Heart right ventricle (tissue), 16 donors: ENCODE measurements at regions not wholly inside any gene's neighbourhood (a gene's known extent, or its start where the extent isn't known, plus 50 kb on each side); places are given as distances from the start of the nearest gene placed in this dataset.

Experiments used
- ATAC-seq, 8 donors: fragments of 200-7000 bp; cut with Tn5 transposase; one replicate each; pipeline ENCODE4 v1.9.1; 2020; ENCODE audit warnings: mild to moderate bottlenecking in 8 of 8, moderate library complexity in 8 of 8, moderate number of reproducible peaks in 1 of 8
- DNase-seq, 2 donors: peaks; one replicate each; pipeline ENCODE4 v3.0.0-alpha.2; 2020
- H3K27ac ChIP-seq, 10 donors: fragments of 200-600 bp; sonication (generic) in 2 of 10; one replicate each; pipeline versions ENCODE4 v1.5.0 to v1.8.0; 2020 to 2022; ENCODE audit warnings: mild to moderate bottlenecking in 3 of 10
- H3K27me3 ChIP-seq, 7 donors: fragments of 200-600 bp; one replicate each; pipeline ENCODE4 v1.8.0; 2021 to 2022; ENCODE audit warnings: mild to moderate bottlenecking in 2 of 7
- H3K36me3 ChIP-seq, 9 donors: fragments of 200-600 bp; sonication (generic) in 1 of 9; one replicate each; pipeline versions ENCODE4 v1.5.0 to v1.8.0; 2020 to 2022; ENCODE audit warnings: mild to moderate bottlenecking in 2 of 9
- H3K4me1 ChIP-seq, 9 donors: fragments of 200-600 bp; sonication (generic) in 1 of 9; one replicate each; pipeline versions ENCODE4 v1.5.0 to v1.8.0; 2020 to 2022; ENCODE audit warnings: mild to moderate bottlenecking in 4 of 9
- H3K4me3 ChIP-seq, 10 donors: fragments of 200-600 bp; sonication (generic) in 2 of 10; one replicate each; pipeline versions ENCODE4 v1.5.0 to v1.8.0; 2020 to 2022; ENCODE audit warnings: mild to moderate bottlenecking in 7 of 10, moderate library complexity in 2 of 10
- H3K9me3 ChIP-seq, 11 donors: fragments of 200-600 bp in 10 of 11; sonication (generic) in 2 of 11; one replicate each; pipeline versions ENCODE4 v1.5.0 to v1.8.0; 2013 to 2022; ENCODE audit warnings: mild to moderate bottlenecking in 2 of 11, control low read depth in 1 of 11, moderate library complexity in 1 of 11
- WGBS, 2 donors: extraction: QIAGEN DNeasy Blood & Tissue Kit; methylation state at CpG; one replicate each; pipeline ENCODE4 v1.1.7; 2013; ENCODE audit warnings: inconsistent platforms in 1 of 2; 5-methylcytosine and 5-hydroxymethylcytosine counted together
- intact Hi-C, 10 donors: fragments of 100-400 bp; cut with DNase I; formaldehyde crosslinking; loops; one replicate each; pipeline versions ENCODE4 v1.11.1 to v1.14.2; 2022
- TF ChIP-seq, protein P1 (sequence below), 9 donors: fragments of 200-600 bp; sonication (generic) in 2 of 9; IDR thresholded peaks; one replicate each; pipeline versions ENCODE4 v1.5.0 to v1.8.0; 2021 to 2022; ENCODE audit warnings: antibody characterized with exemption in 9 of 9, mild to moderate bottlenecking in 5 of 9, moderate library complexity in 1 of 9
- donor health status: Arrhythmogenic right ventricular cardiomyopathy.
- donor health status: ischemic (EF 13 %, LVEDD 7.1; RV severe dilation, severe dysfunction).
- donor health status: healthy with polysubstance abuse.
- donor health status: DM: no; HTN: yes; CAD: no.
- donor health status: DM: no; HTN: no; CAD: no.
- donor health status: ischemic (EF 25% LVEDD 6.9; RV normal size, moderate dysfunction).
- donor health status: ischemic (EF 25% LVEDD 5.7; RV mildly dilated, moderate dysfunction).
- donor health status: healthy.
- donor health status: DM: yes; HTN: yes; CAD: no.
- donor health status: Ischemic cardiomyopathy.
- donor health status: ischemic (EF 35%, LVEDD 5.7; RV mildly dilated, moderate dysfunction).
- donor health status: nonischemic (EF 11% LVEDD 7.7; RV severe dilation, severe dysfunction).
- donor health status: DM: yes; HTN: yes; CAD: no.
- donor health status: PGD.
- donor health status: ischemic (EF 29% LVEDD 5.4; RV normal size, mild dysfunction).
- donor health status: nonischemic (EF 23%, LVEDD 6.1; RV moderate dilation, normal function).

DNA sequence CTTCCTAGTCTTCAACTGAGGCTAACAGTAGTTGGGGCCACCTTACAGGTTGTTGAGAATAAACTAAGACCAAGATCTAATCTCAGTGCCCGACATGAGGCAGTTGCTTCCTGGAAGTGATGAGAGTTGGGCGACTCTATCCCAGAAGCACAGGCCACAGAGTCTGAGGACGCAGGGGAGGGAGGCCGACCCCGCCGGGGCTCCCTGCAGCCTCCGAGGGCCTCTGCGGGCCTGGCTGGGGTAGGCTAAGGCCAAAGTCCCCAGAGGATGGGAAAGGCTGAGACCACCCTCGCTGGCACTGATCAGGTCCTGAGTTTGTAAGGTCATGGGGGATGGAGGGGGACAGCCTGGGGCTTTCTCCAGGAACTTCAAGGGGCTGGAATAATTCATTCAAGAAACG lies 74.0 kb downstream of the ENGASE start:
- H3K4me3 ChIP-seq: no peak overlapping the region
- DNase-seq (no peak), ATAC-seq (no peak)
- TF ChIP-seq, protein P1, sequence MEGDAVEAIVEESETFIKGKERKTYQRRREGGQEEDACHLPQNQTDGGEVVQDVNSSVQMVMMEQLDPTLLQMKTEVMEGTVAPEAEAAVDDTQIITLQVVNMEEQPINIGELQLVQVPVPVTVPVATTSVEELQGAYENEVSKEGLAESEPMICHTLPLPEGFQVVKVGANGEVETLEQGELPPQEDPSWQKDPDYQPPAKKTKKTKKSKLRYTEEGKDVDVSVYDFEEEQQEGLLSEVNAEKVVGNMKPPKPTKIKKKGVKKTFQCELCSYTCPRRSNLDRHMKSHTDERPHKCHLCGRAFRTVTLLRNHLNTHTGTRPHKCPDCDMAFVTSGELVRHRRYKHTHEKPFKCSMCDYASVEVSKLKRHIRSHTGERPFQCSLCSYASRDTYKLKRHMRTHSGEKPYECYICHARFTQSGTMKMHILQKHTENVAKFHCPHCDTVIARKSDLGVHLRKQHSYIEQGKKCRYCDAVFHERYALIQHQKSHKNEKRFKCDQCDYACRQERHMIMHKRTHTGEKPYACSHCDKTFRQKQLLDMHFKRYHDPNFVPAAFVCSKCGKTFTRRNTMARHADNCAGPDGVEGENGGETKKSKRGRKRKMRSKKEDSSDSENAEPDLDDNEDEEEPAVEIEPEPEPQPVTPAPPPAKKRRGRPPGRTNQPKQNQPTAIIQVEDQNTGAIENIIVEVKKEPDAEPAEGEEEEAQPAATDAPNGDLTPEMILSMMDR (IDR thresholded peaks at IDR 0.05): no peak
- H3K4me1 ChIP-seq: no peaks in the 10 kb centered on the region
- H3K36me3 ChIP-seq: no peaks in the 10 kb centered on the region
- H3K27me3 ChIP-seq: peaks cover 0 to 76% (median 53%) of the 10 kb centered on the region in 7 donors
- WGBS, 2 donors: 73 to 74% methylated on average over 10 of the region's 10 CpGs
- H3K9me3 ChIP-seq: no peaks in the 10 kb centered on the region
- intact Hi-C loops: no loop called here
- H3K27ac ChIP-seq: no peak overlapping the region

DNA sequence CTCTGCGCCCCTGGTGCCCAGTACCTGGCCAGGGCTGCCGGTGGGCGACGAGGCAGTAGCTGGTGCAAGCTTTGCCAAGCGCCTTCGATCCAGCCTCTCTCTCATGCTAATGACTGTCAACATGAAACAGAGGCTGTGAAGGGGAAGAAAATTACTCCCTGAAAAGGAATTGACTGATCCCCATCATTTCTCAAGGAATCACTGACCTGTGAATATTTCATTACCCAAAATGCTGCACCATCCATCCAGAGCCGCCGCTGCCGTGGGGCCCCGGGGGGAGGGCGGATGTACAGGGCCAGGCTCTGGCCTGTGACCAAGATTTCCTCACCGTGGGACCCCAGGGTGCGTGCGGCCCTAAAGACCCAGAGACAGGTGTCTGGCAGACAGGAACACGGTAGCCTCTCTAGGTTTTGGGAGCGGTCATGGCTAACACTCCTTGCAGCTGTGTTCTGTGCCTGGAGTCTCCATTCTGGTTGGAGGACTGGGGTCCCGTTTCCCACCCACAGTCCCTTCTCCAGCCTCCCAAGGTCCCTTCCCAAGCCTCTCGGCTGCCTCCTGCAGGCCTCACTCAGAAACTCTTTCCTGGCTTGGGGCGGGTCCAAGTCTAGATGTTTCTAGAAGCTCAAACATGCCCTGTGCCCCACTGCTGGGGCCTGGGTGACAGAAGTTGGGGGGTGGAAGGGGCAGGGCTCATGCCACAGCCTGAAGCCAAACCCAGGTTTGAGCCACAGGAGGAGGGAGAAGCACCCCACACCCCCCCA lies 73.3 kb downstream of the ENGASE start:
- H3K36me3 ChIP-seq: no peaks in the 10 kb centered on the region
- H3K4me3 ChIP-seq: no peak overlapping the region
- H3K4me1 ChIP-seq: no peaks in the 10 kb centered on the region
- TF ChIP-seq, protein P1 (IDR thresholded peaks at IDR 0.05): no peak
- H3K9me3 ChIP-seq: no peaks in the 10 kb centered on the region
- intact Hi-C loops: no loop called here
- ATAC-seq (no peak), DNase-seq (no peak)
- no peak overlapping the region for H3K27ac ChIP-seq
- peaks cover 0 to 76% (median 53%) of the 10 kb centered on the region in 7 donors for H3K27me3 ChIP-seq
- WGBS, 2 donors: 83 to 84% methylated on average over 19 of the region's 19 CpGs

DNA sequence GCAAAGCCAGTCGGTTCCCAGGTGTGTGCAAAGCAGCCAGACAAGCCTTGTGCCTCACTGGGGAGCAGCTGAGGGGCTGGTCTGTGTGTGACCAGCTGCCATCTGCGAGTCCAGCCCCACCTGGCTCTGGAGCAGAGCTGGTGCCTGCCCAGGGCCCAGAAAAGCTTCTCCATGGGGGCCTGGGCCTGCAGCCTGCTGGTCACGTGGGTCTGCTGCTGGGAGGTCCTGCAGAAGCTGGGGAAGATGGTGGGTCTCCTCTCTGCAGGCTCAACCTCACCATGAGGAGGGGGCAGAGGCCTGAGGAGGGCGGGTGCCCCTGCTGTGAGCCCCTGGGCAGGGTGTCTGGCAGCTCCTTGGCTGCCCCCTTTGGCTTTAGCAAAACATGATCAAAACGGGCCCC lies 71.9 kb downstream of the ENGASE start:
- TF ChIP-seq, protein P1 (IDR thresholded peaks at IDR 0.05): no peak
- Histone ChIP-seq H3K4me1 (no peaks in the 10 kb centered on the region), H3K9me3 (no peaks in the 10 kb centered on the region), H3K36me3 (no peaks in the 10 kb centered on the region), H3K4me3 (no peak overlapping the region), H3K27ac (no peak overlapping the region), H3K27me3 (peaks cover 0 to 78% (median 61%) of the 10 kb centered on the region in 7 donors)
- WGBS, 2 donors: 49 to 51% methylated on average over 5 of the region's 5 CpGs
- ATAC-seq (peak in 1 of 8 donors; percentile 20), DNase-seq (no peak)
- intact Hi-C loops: no loop called here

- H3K4me3 ChIP-seq: no peak overlapping the region
- DNase-seq (no peak), ATAC-seq (no peak)
- no peaks in the 10 kb centered on the region for H3K36me3 ChIP-seq
- intact Hi-C loops: no loop called here
- H3K27ac ChIP-seq: no peak overlapping the region
- TF ChIP-seq, protein P1 (IDR thresholded peaks at IDR 0.05): no peak
- peaks cover 0 to 82% (median 64%) of the 10 kb centered on the region in 7 donors for H3K27me3 ChIP-seq
- no peaks in the 10 kb centered on the region for H3K9me3 ChIP-seq
- 84 to 87% methylated on average over 18 of the region's 18 CpGs for WGBS, 2 donors
- no peaks in the 10 kb centered on the region for H3K4me1 ChIP-seq
Measured at GRCh38 chr17:79145548-79145947, 70.9 kb downstream of the ENGASE start.
